GM12892 (cell line): ENCODE measurements at regions not wholly inside any gene's neighbourhood (a gene's known extent, or its start where the extent isn't known, plus 50 kb on each side); places are given as distances from the start of the nearest gene placed in this dataset.

Experiments
- POLR2A ChIP-seq: IDR thresholded peaks from 2 replicates; pipeline ENCODE4 v1.6.1; 2011; ENCODE audit warnings: low read depth, low read length, control low read depth
- POLR2AphosphoS5 ChIP-seq: IDR thresholded peaks from 2 replicates; pipeline ENCODE4 v1.6.1; 2011; ENCODE audit warnings: low read depth, low read length, control low read depth
- TAF1 ChIP-seq: IDR thresholded peaks from 2 replicates; pipeline ENCODE4 v1.6.1; 2011; ENCODE audit warnings: low read depth, mild to moderate bottlenecking, control low read depth, low read length, borderline replicate concordance

DNA sequence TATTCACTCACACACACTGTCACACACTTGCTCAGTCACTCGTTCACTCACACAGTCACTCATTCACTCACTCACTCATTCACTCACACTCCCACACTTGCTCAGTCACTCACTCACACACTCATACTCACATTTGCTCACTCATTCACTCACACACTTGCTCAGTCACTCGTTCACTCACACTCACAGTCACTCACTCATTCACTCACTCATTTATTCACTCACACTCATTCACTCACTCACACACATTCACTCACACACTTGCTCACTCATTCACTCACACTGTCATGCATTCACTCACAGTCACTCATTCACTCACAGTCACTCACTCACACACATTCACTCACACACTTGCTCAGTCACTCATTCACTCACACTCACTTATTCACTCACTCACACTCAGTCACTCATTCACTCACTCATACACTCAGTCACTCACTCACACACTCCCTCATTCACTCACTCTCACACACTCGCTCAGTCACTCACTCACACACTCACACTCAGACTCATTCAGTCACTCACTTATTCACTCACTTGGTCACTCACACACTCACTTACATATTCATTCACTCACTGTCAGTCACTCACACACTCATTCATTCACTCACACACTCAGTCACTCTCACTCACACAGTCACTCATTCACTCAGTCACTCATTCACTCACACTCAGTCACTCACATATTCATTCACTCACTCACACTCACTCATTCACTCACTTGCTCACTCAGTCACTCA is 167.0 kb upstream of the C1orf174 start:
- TF ChIP-seq POLR2AphosphoS5, result no peak
- no peak for TF ChIP-seq TAF1
- TF ChIP-seq POLR2A, result no peak
